AG09309 (cell line): ENCODE measurements at regions not wholly inside any gene's neighbourhood (a gene's known extent, or its start where the extent isn't known, plus 50 kb on each side); places are given as distances from the start of the nearest gene placed in this dataset.
"Not testable (repeated sequence)": the region's sequence is repeated elsewhere in the genome, so short reads cannot be mapped to it uniquely, and the experiment has no call there.

ENCODE experiments used
- DNase-seq: peaks from one replicate; pipeline ENCODE4 v3.0.0-alpha.2; 2010; ENCODE audit warnings: low read depth
- H3K4me3 ChIP-seq: 2 replicates; pipeline ENCODE4 v1.5.1; 2011; ENCODE audit warnings: mild to moderate bottlenecking, low read depth, low read length, moderate library complexity; ENCODE audit not compliant: control insufficient read depth
- TF ChIP-seq, protein P1 (sequence below): IDR thresholded peaks from 2 replicates; pipeline ENCODE4 v1.5.1; 2011; ENCODE audit warnings: mild to moderate bottlenecking, low read depth, low read length, inconsistent platforms; ENCODE audit not compliant: insufficient read depth, control insufficient read depth; ENCODE audit errors: missing control alignments

DNA sequence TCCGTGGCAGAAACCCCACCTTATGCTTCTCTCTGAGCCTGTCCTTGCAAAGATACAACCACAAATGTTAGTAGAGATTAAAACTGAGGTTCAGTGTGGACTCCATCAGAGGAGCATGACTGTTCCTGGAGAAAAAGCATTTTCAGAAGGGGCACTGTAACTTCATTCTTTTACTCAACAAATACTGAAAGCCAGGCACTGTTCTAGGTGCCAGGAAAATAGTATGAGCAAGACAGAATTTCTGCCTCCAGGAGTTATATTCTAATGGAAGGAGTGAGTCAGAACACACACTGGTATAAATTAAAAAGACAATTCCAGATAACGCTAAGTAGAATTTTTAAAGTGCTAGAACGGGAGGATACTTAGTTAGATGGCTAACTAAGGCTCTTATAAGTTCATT lies 251.4 kb upstream of the GAS1 start:
- DNase-seq: no peak

DNA sequence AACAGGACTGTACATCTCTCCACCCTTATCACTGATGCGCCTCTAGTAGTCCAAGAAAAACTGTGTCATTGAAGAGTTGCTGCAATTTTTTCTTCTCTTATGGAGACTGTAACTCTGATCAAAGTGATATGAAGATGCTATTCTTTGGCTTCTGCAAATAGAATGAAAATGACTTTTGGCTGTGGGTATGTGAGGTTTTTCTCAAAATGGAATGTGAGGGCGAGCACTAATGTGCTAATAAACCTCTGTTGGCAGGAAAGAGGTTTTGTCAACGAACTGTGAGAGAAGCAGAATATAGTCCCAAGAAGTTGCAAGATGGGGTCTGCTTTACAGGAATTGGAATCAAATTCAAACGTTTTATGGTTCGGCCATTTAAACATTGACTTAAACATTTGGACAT lies 252.0 kb upstream of the GAS1 start:
- TF ChIP-seq, protein P1, sequence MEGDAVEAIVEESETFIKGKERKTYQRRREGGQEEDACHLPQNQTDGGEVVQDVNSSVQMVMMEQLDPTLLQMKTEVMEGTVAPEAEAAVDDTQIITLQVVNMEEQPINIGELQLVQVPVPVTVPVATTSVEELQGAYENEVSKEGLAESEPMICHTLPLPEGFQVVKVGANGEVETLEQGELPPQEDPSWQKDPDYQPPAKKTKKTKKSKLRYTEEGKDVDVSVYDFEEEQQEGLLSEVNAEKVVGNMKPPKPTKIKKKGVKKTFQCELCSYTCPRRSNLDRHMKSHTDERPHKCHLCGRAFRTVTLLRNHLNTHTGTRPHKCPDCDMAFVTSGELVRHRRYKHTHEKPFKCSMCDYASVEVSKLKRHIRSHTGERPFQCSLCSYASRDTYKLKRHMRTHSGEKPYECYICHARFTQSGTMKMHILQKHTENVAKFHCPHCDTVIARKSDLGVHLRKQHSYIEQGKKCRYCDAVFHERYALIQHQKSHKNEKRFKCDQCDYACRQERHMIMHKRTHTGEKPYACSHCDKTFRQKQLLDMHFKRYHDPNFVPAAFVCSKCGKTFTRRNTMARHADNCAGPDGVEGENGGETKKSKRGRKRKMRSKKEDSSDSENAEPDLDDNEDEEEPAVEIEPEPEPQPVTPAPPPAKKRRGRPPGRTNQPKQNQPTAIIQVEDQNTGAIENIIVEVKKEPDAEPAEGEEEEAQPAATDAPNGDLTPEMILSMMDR: no peak
- no peak overlapping the region for H3K4me3 ChIP-seq
- DNase-seq: peak; percentile 32

More for the DNA sequence above, 251.4 kb upstream of the GAS1 start:
- TF ChIP-seq, protein P1: no peak
- no peak overlapping the region for H3K4me3 ChIP-seq

DNA sequence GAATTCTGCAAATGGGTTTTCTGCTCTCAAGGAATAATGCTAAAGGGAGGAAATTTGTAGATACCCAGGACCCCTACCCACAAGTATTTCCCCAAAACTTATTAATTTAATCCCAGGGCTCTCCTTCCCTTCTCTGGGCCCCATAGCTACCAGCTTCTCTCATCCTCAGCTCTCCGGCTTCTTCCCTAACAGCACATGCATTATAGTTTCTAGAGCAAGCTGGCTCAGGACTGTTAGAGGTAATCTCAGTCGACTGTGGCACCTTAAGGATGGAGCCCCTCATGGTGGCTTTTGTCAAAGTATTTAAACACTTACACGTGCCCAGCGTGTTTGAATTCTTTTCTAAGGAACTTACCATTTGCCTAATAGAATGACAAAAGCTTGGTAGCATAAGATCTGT lies 252.5 kb upstream of the GAS1 start:
- DNase-seq: no peak
- TF ChIP-seq, protein P1: no peak
- no peak overlapping the region for H3K4me3 ChIP-seq

DNA sequence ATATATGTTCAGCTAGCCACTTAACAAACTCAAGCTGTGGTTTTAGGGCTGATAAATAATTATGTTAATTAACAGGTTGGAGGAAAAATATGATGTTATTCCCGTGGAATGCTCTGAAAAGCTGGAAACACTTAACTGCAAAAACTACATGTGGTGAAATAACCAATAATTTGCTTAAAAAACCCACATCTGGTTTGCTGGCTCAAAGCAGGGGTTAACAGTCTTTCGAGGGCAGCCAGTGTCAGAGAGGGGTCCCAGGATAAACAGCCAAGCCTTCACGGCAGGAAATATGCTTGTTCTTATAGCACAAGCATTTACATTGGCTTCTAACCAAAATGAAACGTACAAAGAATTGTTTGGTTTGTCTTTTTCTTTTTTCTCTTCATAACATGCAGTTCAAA lies 254.0 kb upstream of the GAS1 start:
- peak; percentile 60 for DNase-seq
- TF ChIP-seq, protein P1: no peak
- no peak overlapping the region for H3K4me3 ChIP-seq

DNA sequence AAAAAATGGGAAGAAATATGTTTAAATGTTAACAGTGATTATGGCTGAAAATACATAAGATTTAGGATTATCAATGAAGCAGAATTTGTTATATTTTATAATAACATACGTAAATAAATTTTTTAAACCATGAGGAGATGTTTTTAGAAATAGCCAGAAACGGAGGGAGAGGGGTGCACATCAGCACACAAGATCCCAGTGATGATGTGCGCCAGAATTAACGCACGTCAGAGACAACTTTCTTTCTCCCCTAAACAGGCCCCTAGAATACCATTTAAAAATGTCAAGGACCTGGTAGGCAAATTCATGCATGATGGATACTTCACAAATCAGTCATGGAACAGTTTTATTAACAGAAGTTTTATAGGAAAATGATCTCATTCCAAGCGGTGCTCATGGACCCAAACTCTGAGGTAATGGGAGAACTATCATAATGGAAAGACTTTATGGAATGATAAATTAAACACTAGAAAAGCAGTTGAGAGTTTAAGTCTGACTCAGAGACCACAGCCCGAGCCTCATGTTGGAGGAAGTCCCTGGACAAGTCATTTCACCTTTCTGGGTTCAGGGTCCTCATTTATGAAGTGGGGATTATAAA lies 258.9 kb upstream of the GAS1 start:
- DNase-seq: peak; percentile 80
- no peak overlapping the region for H3K4me3 ChIP-seq
- TF ChIP-seq, protein P1: no peak

DNA sequence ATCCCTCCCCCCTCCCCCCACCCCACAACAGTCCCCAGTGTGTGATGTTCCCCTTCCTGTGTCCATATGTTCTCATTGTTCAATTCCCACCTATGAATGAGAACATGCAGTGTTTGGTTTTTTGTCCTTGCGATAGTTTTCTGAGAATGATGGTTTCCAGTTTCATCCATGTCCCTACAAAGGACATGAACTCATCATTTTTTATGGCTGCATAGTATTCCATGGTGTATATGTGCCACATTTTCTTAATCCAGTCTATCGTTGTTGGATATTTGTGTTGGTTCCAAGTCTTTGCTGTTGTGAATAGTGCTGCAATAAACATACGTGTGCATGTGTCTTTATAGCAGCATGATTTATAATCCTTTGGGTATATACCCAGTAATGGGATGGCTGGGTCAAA lies 263.4 kb upstream of the GAS1 start:
- DNase-seq, H3K4me3 ChIP-seq: not testable (repeated sequence)

DNA sequence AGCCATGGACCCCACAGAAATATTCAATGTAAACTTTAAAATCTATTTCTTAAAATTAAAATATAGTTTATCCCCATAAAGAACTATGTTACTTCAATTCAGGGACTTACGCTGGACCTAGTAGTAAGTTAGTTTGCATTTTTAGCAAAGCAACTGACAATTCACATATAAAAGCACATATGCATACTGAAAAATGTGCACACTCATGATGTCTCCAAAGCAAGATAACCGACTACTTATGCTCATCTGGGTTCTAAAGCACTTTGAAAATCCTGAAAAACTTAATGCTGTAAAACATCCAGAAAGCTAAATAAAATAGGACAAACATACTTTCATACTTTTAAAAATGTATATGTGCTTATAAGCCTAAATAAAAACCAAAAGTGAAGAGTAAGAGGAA lies 264.4 kb upstream of the GAS1 start:
- no peak for DNase-seq
- TF ChIP-seq, protein P1: no peak
- H3K4me3 ChIP-seq: no peak overlapping the region
